ENCODE measurements at regions not wholly inside any gene's neighbourhood (a gene's known extent, or its start where the extent isn't known, plus 50 kb on each side); places are given as distances from the start of the nearest gene placed in this dataset.

DNA sequence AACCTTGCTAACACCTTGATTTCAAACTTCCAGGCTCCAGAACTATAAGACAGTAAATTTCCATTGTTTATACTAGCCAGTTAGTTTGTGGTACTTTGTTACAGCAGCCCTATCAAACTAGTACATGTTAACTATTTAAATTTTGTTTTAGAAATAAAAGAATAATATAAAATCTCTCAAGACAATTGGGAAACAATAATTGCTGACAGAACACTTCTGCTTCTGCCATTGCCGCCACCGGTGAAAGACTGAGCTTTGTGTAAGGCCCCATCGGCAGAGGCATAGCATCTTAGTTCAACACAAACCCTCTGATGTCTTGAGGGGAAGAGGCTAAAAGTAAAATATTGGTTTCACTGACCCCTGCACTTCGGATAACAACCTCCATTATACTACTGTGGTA is 1607.1 kb upstream of the SEL1L start:
- no CpG with 5 or more reads among the region's 4 CpGs for WGBS (ENCODE audit: insufficient coverage, low lambda C conversion rate)
- no peaks in the 10 kb centered on the region for H3K36me3 ChIP-seq (ENCODE audit: control insufficient read depth, insufficient read depth, low read length)
- no peaks in the 10 kb centered on the region for H3K4me1 ChIP-seq (ENCODE audit: control insufficient read depth, insufficient read depth, low read length)
- DNase-seq, result no peak
- H3K27ac ChIP-seq (ENCODE audit: low read length), result no peak overlapping the region
- no peaks in the 10 kb centered on the region for H3K9me3 ChIP-seq (ENCODE audit: control insufficient read depth, low read depth, low read length)
- H3K27me3 ChIP-seq (ENCODE audit: control insufficient read depth, insufficient read depth, low read length), result no peaks in the 10 kb centered on the region
- no peak overlapping the region for H3K4me3 ChIP-seq (ENCODE audit: low read length)

DNA sequence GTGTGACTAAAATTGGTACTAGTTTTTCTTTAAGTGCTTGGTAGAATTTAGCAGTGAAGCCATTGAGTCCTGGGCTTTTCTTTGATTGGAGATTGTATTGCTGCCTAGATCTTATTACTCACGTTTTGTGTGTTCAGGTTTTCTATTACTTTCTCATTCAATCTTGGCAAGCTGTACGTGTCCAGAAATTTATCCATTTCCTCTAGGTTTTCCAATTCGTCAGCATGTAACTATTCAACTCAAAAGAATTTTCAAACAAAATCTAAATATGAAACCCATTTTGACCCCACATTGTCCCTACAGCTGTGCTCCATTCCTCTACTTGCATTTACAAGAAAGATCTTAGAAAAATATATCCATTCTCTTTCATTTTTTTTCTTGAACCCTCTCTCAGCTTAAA is 1613.4 kb upstream of the SEL1L start:
- no peaks in the 10 kb centered on the region for H3K4me1 ChIP-seq (ENCODE audit: control insufficient read depth, insufficient read depth, low read length)
- no peak overlapping the region for H3K4me3 ChIP-seq (ENCODE audit: low read length)
- H3K27ac ChIP-seq (ENCODE audit: low read length), result no peak overlapping the region
- no peaks in the 10 kb centered on the region for H3K9me3 ChIP-seq (ENCODE audit: control insufficient read depth, low read depth, low read length)
- DNase-seq, result no peak
- H3K36me3 ChIP-seq (ENCODE audit: control insufficient read depth, insufficient read depth, low read length), result no peaks in the 10 kb centered on the region
- 87% methylated on average over 3 of the region's 3 CpGs for WGBS (ENCODE audit: insufficient coverage, low lambda C conversion rate)
- H3K27me3 ChIP-seq (ENCODE audit: control insufficient read depth, insufficient read depth, low read length), result no peaks in the 10 kb centered on the region

DNA sequence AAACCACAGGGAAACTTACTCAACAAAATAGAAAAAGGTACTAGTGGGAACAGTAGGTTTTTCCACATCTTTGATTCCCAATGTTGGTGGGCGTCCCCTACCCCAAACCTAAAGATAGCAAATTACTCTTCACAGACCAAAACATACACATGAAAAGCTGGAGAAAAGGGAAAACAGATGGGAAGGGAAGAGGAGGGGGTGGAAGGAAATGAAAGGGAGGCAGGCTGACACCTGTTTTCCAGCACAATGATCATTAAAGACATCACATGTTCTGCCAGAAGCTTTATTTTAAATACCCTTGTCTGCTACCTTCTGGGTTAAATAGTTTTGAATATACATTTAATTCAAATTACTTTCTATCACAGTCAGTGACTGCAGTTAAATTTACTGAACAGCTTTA is 1617.9 kb upstream of the SEL1L start:
- Histone ChIP-seq H3K27ac (ENCODE audit: low read length) (no peak overlapping the region), H3K9me3 (ENCODE audit: control insufficient read depth, low read depth, low read length) (no peaks in the 10 kb centered on the region), H3K36me3 (ENCODE audit: control insufficient read depth, insufficient read depth, low read length) (no peaks in the 10 kb centered on the region), H3K27me3 (ENCODE audit: control insufficient read depth, insufficient read depth, low read length) (no peaks in the 10 kb centered on the region), H3K4me3 (ENCODE audit: low read length) (no peak overlapping the region), H3K4me1 (ENCODE audit: control insufficient read depth, insufficient read depth, low read length) (no peaks in the 10 kb centered on the region)
- no CpG with 5 or more reads among the region's 1 CpG for WGBS (ENCODE audit: insufficient coverage, low lambda C conversion rate)
- DNase-seq, result no peak

DNA sequence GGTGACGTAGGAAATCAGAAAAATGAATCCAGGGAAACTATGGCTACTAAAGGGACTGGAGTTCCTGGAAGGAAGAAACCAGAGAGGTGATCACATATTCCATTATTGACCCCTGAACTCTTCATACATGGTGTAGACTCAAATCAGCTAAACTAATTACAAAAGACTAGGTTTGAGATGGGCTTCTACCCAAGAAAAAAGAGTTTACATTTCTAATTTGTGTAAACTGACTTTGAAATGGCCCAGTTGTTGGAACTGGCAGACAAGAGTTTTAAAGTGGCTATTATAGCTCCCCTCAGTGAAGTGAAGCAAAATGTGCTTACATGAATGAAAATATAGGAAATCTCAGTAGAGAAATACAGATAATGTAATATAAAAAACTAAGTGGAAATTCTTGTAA is 1619.4 kb upstream of the SEL1L start:
- H3K36me3 ChIP-seq (ENCODE audit: control insufficient read depth, insufficient read depth, low read length), result no peaks in the 10 kb centered on the region
- no peak overlapping the region for H3K4me3 ChIP-seq (ENCODE audit: low read length)
- H3K27me3 ChIP-seq (ENCODE audit: control insufficient read depth, insufficient read depth, low read length), result no peaks in the 10 kb centered on the region
- H3K27ac ChIP-seq (ENCODE audit: low read length), result no peak overlapping the region
- no peaks in the 10 kb centered on the region for H3K4me1 ChIP-seq (ENCODE audit: control insufficient read depth, insufficient read depth, low read length)
- no peaks in the 10 kb centered on the region for H3K9me3 ChIP-seq (ENCODE audit: control insufficient read depth, low read depth, low read length)
- 83% methylated on average over 1 of the region's 1 CpG for WGBS (ENCODE audit: insufficient coverage, low lambda C conversion rate)
- peak in 1 of 2 donors; percentile 1 for DNase-seq

DNA sequence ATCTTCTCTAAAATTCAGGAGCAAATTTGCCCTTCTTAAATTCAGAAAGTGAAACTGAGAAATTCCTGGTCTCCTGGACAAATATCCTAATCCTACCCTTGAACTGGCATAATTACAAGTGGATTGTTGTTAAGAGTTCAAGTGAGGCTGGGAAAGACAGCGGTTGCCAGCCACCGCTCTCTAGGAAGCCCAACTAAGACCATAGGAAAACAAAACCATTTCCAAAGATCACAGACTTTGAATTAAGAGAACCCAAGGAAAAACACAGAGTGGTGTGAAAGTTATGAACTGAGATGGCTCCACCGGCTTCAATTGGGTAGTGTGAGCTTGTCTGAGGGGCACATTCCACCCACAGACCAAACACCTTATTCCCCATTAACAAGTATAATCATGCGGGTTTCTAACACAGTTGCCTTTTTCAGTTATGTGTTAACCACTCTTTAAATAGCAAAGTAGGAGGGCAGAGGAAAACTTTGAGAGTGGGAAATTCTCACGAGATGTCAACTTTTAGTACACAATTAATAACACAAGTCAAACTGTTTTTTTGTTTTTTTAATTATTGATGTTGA is 1628.8 kb upstream of the SEL1L start:
- no peak for DNase-seq
- no peaks in the 10 kb centered on the region for H3K9me3 ChIP-seq (ENCODE audit: control insufficient read depth, low read depth, low read length)
- H3K27ac ChIP-seq (ENCODE audit: low read length), result no peak overlapping the region
- no peaks in the 10 kb centered on the region for H3K36me3 ChIP-seq (ENCODE audit: control insufficient read depth, insufficient read depth, low read length)
- H3K4me3 ChIP-seq (ENCODE audit: low read length), result no peak overlapping the region
- no peaks in the 10 kb centered on the region for H3K27me3 ChIP-seq (ENCODE audit: control insufficient read depth, insufficient read depth, low read length)
- 87% methylated on average over 3 of the region's 5 CpGs for WGBS (ENCODE audit: insufficient coverage, low lambda C conversion rate)
- H3K4me1 ChIP-seq (ENCODE audit: control insufficient read depth, insufficient read depth, low read length), result no peaks in the 10 kb centered on the region

DNA sequence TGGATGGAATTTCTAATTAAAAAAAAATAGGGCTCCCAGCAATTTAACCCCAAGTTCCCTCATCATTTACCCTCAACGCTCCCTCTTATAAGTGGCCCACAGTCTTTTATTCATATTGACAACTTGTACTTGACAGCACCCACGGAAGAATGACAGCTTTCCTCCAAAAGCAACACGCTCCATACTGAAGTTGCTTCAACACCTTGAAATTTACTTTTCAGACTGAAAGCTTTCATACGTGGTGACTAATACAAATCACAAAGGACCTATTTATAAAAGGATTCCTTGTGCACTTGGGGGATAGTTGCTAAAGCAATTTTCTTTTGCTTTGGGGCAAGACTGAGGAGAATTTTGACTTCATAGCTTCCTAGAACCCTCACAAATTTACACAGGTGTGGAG is 1629.4 kb upstream of the SEL1L start:
- Histone ChIP-seq H3K4me1 (ENCODE audit: control insufficient read depth, insufficient read depth, low read length) (no peaks in the 10 kb centered on the region), H3K27me3 (ENCODE audit: control insufficient read depth, insufficient read depth, low read length) (no peaks in the 10 kb centered on the region), H3K27ac (ENCODE audit: low read length) (no peak overlapping the region), H3K9me3 (ENCODE audit: control insufficient read depth, low read depth, low read length) (no peaks in the 10 kb centered on the region), H3K36me3 (ENCODE audit: control insufficient read depth, insufficient read depth, low read length) (no peaks in the 10 kb centered on the region), H3K4me3 (ENCODE audit: low read length) (no peak overlapping the region)
- DNase-seq, result no peak
- WGBS (ENCODE audit: insufficient coverage, low lambda C conversion rate), result 77% methylated on average over 3 of the region's 4 CpGs

DNA sequence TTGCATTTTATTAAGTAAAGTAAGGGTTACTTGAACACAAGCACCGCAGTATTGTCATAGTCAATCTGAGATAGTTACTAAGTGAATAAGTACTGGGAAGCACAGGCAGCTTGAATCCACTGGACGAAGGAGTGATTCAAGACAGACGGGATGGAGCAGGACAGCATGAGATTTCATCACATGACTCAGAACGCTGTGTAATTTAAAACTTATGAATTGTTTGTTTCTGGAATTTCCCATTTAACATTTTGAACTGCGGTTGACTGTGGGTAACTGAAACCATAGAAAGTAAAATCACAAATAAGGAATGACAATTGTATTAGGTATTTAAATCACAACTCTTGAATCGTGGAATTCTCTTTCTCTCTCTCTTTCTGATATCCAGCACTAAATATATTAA is 1630.4 kb upstream of the SEL1L start:
- Histone ChIP-seq H3K4me1 (ENCODE audit: control insufficient read depth, insufficient read depth, low read length) (no peaks in the 10 kb centered on the region), H3K9me3 (ENCODE audit: control insufficient read depth, low read depth, low read length) (no peaks in the 10 kb centered on the region), H3K4me3 (ENCODE audit: low read length) (no peak overlapping the region), H3K27me3 (ENCODE audit: control insufficient read depth, insufficient read depth, low read length) (no peaks in the 10 kb centered on the region), H3K27ac (ENCODE audit: low read length) (no peak overlapping the region), H3K36me3 (ENCODE audit: control insufficient read depth, insufficient read depth, low read length) (no peaks in the 10 kb centered on the region)
- DNase-seq, result no peak
- WGBS (ENCODE audit: insufficient coverage, low lambda C conversion rate), result 67% methylated on average over 3 of the region's 6 CpGs

GRCh38 chr14:83164591-83164990 is 1630.9 kb upstream of the SEL1L start:
- Histone ChIP-seq H3K4me3 (ENCODE audit: low read length) (no peak overlapping the region), H3K9me3 (ENCODE audit: control insufficient read depth, low read depth, low read length) (no peaks in the 10 kb centered on the region), H3K4me1 (ENCODE audit: control insufficient read depth, insufficient read depth, low read length) (no peaks in the 10 kb centered on the region), H3K36me3 (ENCODE audit: control insufficient read depth, insufficient read depth, low read length) (no peaks in the 10 kb centered on the region), H3K27ac (ENCODE audit: low read length) (no peak overlapping the region), H3K27me3 (ENCODE audit: control insufficient read depth, insufficient read depth, low read length) (no peaks in the 10 kb centered on the region)
- WGBS (ENCODE audit: insufficient coverage, low lambda C conversion rate), result 22% methylated on average over 1 of the region's 1 CpG
- DNase-seq, result no peak

GRCh38 chr14:83170165-83170564 is 1636.5 kb upstream of the SEL1L start:
- Histone ChIP-seq H3K4me1 (ENCODE audit: control insufficient read depth, insufficient read depth, low read length) (no peaks in the 10 kb centered on the region), H3K4me3 (ENCODE audit: low read length) (no peak overlapping the region), H3K27me3 (ENCODE audit: control insufficient read depth, insufficient read depth, low read length) (no peaks in the 10 kb centered on the region), H3K36me3 (ENCODE audit: control insufficient read depth, insufficient read depth, low read length) (no peaks in the 10 kb centered on the region), H3K27ac (ENCODE audit: low read length) (no peak overlapping the region), H3K9me3 (ENCODE audit: control insufficient read depth, low read depth, low read length) (no peaks in the 10 kb centered on the region)
- 84% methylated on average over 2 of the region's 3 CpGs for WGBS (ENCODE audit: insufficient coverage, low lambda C conversion rate)
- DNase-seq, result no peak

DNA sequence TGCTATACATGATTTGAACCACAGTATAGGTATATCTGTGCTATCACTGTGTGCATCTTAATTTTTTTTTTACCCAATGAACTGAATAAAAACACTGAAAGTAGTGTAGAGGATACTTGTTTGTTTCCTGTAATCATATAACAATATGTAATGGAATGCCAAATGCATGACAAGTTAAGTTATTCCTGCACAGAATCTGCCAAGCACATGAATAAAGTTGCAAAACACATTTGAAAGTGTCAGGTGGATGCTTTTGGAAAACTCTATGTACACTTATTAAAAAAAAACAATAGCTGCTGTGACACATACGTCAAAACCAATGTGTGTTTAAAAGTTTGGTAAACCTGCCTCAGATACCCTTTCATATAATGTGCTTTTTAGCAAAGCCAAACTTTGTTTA is 1638.1 kb upstream of the SEL1L start:
- Histone ChIP-seq H3K27me3 (ENCODE audit: control insufficient read depth, insufficient read depth, low read length) (no peaks in the 10 kb centered on the region), H3K4me1 (ENCODE audit: control insufficient read depth, insufficient read depth, low read length) (no peaks in the 10 kb centered on the region), H3K36me3 (ENCODE audit: control insufficient read depth, insufficient read depth, low read length) (no peaks in the 10 kb centered on the region), H3K4me3 (ENCODE audit: low read length) (no peak overlapping the region), H3K27ac (ENCODE audit: low read length) (no peak overlapping the region), H3K9me3 (ENCODE audit: control insufficient read depth, low read depth, low read length) (no peaks in the 10 kb centered on the region)
- no peak for DNase-seq
- WGBS (ENCODE audit: insufficient coverage, low lambda C conversion rate), result 60% methylated on average over 1 of the region's 1 CpG

- no peak for DNase-seq
- no CpG with 5 or more reads among the region's 2 CpGs for WGBS (ENCODE audit: insufficient coverage, low lambda C conversion rate)
- no peaks in the 10 kb centered on the region for H3K4me1 ChIP-seq (ENCODE audit: control insufficient read depth, insufficient read depth, low read length)
Measured at GRCh38 chr14:83172363-83172762, 1638.7 kb upstream of the SEL1L start.

More at GRCh38 chr14:83172363-83172762, 1638.7 kb upstream of the SEL1L start:
- no peaks in the 10 kb centered on the region for H3K36me3 ChIP-seq (ENCODE audit: control insufficient read depth, insufficient read depth, low read length)
- H3K27ac ChIP-seq (ENCODE audit: low read length), result no peak overlapping the region
- no peak overlapping the region for H3K4me3 ChIP-seq (ENCODE audit: low read length)
- H3K9me3 ChIP-seq (ENCODE audit: control insufficient read depth, low read depth, low read length), result no peaks in the 10 kb centered on the region
- no peaks in the 10 kb centered on the region for H3K27me3 ChIP-seq (ENCODE audit: control insufficient read depth, insufficient read depth, low read length)
